IMR-90 (cell line): ENCODE measurements at regions not wholly inside any gene's neighbourhood (a gene's known extent, or its start where the extent isn't known, plus 50 kb on each side); places are given as distances from the start of the nearest gene placed in this dataset.

ENCODE experiments used
- POLR2A ChIP-seq: IDR thresholded peaks from 2 replicates; pipeline ENCODE4 v1.6.1; 2012; ENCODE audit warnings: mild to moderate bottlenecking, low read depth, low read length
- RAD21 ChIP-seq: IDR thresholded peaks from 2 replicates; pipeline ENCODE4 v1.6.1; 2012; ENCODE audit warnings: low read length, improper control_type of control experiment

GRCh38 chr12:115037830-115038229, 353.9 kb upstream of the TBX3 start:
- TF ChIP-seq POLR2A: no peak
- TF ChIP-seq RAD21: no peak
